ENCODE measurements at regions not wholly inside any gene's neighbourhood (a gene's known extent, or its start where the extent isn't known, plus 50 kb on each side); places are given as distances from the start of the nearest gene placed in this dataset.

GRCh38 chr10:130745251-130745650, 566.3 kb downstream of the TCERG1L start:
- TF ChIP-seq POLR2A (IDR thresholded peaks at IDR 0.05) (no peak), CTCF (IDR thresholded peaks at IDR 0.05) (no peak)
